ENCODE measurements at regions not wholly inside any gene's neighbourhood (a gene's known extent, or its start where the extent isn't known, plus 50 kb on each side); places are given as distances from the start of the nearest gene placed in this dataset.

GRCh38 chr13:76703216-76703615 lies 183.0 kb downstream of the KCTD12 start:
- Histone ChIP-seq H2AFZ (ENCODE audit: low read length) (no peak overlapping the region), H3K9me3 (ENCODE audit: control insufficient read depth, insufficient read depth, low read depth, low read length) (no peaks in the 10 kb centered on the region), H3K4me2 (ENCODE audit: extremely low read depth, insufficient read depth, low read length) (no peak overlapping the region)

GRCh38 chr13:76697288-76697687 lies 188.9 kb downstream of the KCTD12 start:
- H2AFZ ChIP-seq (ENCODE audit: low read length) = no peak overlapping the region
- no peak overlapping the region for H3K27ac ChIP-seq (ENCODE audit: insufficient read depth, low read length)
- H3K4me2 ChIP-seq (ENCODE audit: extremely low read depth, insufficient read depth, low read length) = no peak overlapping the region
- no peak for TF ChIP-seq EZH2 (IDR thresholded peaks at IDR 0.05; ENCODE audit: low read length, missing control alignments)
- no peak for TF ChIP-seq CTCF (conservative IDR thresholded peaks at IDR 0.05 in 1 of 2, IDR thresholded peaks at IDR 0.05 in 1 of 2; ENCODE audit: low read depth in 1 of 2, low read length in 2 of 2)
- H3K4me3 ChIP-seq (replicated peaks in 1 of 4; ENCODE audit: control extremely low read depth in 1 of 4, insufficient read depth in 1 of 4, low read depth in 3 of 4, low read length in 4 of 4) = no peak overlapping the region
- H3K79me2 ChIP-seq (ENCODE audit: control insufficient read depth, insufficient read depth, low read length) = no peaks in the 10 kb centered on the region
- peaks cover 6% of the 10 kb centered on the region for H3K4me1 ChIP-seq (ENCODE audit: control insufficient read depth, extremely low read depth, insufficient read depth, low read length)
- H3K9me3 ChIP-seq (ENCODE audit: control insufficient read depth, insufficient read depth, low read depth, low read length) = no peaks in the 10 kb centered on the region
- no peaks in the 10 kb centered on the region for H3K36me3 ChIP-seq (ENCODE audit: control insufficient read depth, insufficient read depth, low read length)
- H3K27me3 ChIP-seq (ENCODE audit: control insufficient read depth, insufficient read depth, low read length) = no peaks in the 10 kb centered on the region
- no peak overlapping the region for H3K9ac ChIP-seq (ENCODE audit: insufficient read depth, low read length)
- H4K20me1 ChIP-seq (ENCODE audit: control insufficient read depth, extremely low read depth, insufficient read depth, low read length) = no peaks in the 10 kb centered on the region
- DNase-seq (ENCODE audit: low read depth in 2 of 2) = peak in 1 of 2 donors; percentile 19

More at GRCh38 chr13:76703216-76703615, 183.0 kb downstream of the KCTD12 start:
- no peaks in the 10 kb centered on the region for H3K36me3 ChIP-seq (ENCODE audit: control insufficient read depth, insufficient read depth, low read length)
- H3K4me1 ChIP-seq (ENCODE audit: control insufficient read depth, extremely low read depth, insufficient read depth, low read length) = peaks cover 8% of the 10 kb centered on the region
- TF ChIP-seq EZH2 (IDR thresholded peaks at IDR 0.05; ENCODE audit: low read length, missing control alignments) (no peak), CTCF (conservative IDR thresholded peaks at IDR 0.05 in 1 of 2, IDR thresholded peaks at IDR 0.05 in 1 of 2; ENCODE audit: low read depth in 1 of 2, low read length in 2 of 2) (no peak)
- H3K27ac ChIP-seq (ENCODE audit: insufficient read depth, low read length) = no peak overlapping the region
- H3K27me3 ChIP-seq (ENCODE audit: control insufficient read depth, insufficient read depth, low read length) = no peaks in the 10 kb centered on the region
- H3K9ac ChIP-seq (ENCODE audit: insufficient read depth, low read length) = no peak overlapping the region
- H3K4me3 ChIP-seq (replicated peaks in 1 of 4; ENCODE audit: control extremely low read depth in 1 of 4, insufficient read depth in 1 of 4, low read depth in 3 of 4, low read length in 4 of 4) = no peak overlapping the region
- H3K79me2 ChIP-seq (ENCODE audit: control insufficient read depth, insufficient read depth, low read length) = no peaks in the 10 kb centered on the region
- DNase-seq (ENCODE audit: low read depth in 2 of 2) = no peak
- no peaks in the 10 kb centered on the region for H4K20me1 ChIP-seq (ENCODE audit: control insufficient read depth, extremely low read depth, insufficient read depth, low read length)

GRCh38 chr13:76696370-76696769 lies 189.8 kb downstream of the KCTD12 start:
- peak overlapping the region; percentile 78 for H2AFZ ChIP-seq (ENCODE audit: low read length)
- H3K4me1 ChIP-seq (ENCODE audit: control insufficient read depth, extremely low read depth, insufficient read depth, low read length) = peaks cover 6% of the 10 kb centered on the region
- peak overlapping the region; percentile 51 for H3K4me2 ChIP-seq (ENCODE audit: extremely low read depth, insufficient read depth, low read length)
- H4K20me1 ChIP-seq (ENCODE audit: control insufficient read depth, extremely low read depth, insufficient read depth, low read length) = no peaks in the 10 kb centered on the region
- H3K9me3 ChIP-seq (ENCODE audit: control insufficient read depth, insufficient read depth, low read depth, low read length) = no peaks in the 10 kb centered on the region
- no peaks in the 10 kb centered on the region for H3K27me3 ChIP-seq (ENCODE audit: control insufficient read depth, insufficient read depth, low read length)
- H3K36me3 ChIP-seq (ENCODE audit: control insufficient read depth, insufficient read depth, low read length) = no peaks in the 10 kb centered on the region
- TF ChIP-seq EZH2 (IDR thresholded peaks at IDR 0.05; ENCODE audit: low read length, missing control alignments) (no peak), CTCF (conservative IDR thresholded peaks at IDR 0.05 in 1 of 2, IDR thresholded peaks at IDR 0.05 in 1 of 2; ENCODE audit: low read depth in 1 of 2, low read length in 2 of 2) (no peak)
- H3K4me3 ChIP-seq (replicated peaks in 1 of 4; ENCODE audit: control extremely low read depth in 1 of 4, insufficient read depth in 1 of 4, low read depth in 3 of 4, low read length in 4 of 4) = no peak overlapping the region
- no peak overlapping the region for H3K9ac ChIP-seq (ENCODE audit: insufficient read depth, low read length)
- H3K79me2 ChIP-seq (ENCODE audit: control insufficient read depth, insufficient read depth, low read length) = no peaks in the 10 kb centered on the region
- H3K27ac ChIP-seq (ENCODE audit: insufficient read depth, low read length) = no peak overlapping the region
- peak in 1 of 2 donors; percentile 17 for DNase-seq (ENCODE audit: low read depth in 2 of 2)

All from fibroblast of lung (primary cell).